ENCODE measurements at regions not wholly inside any gene's neighbourhood (a gene's known extent, or its start where the extent isn't known, plus 50 kb on each side); places are given as distances from the start of the nearest gene placed in this dataset.

DNA sequence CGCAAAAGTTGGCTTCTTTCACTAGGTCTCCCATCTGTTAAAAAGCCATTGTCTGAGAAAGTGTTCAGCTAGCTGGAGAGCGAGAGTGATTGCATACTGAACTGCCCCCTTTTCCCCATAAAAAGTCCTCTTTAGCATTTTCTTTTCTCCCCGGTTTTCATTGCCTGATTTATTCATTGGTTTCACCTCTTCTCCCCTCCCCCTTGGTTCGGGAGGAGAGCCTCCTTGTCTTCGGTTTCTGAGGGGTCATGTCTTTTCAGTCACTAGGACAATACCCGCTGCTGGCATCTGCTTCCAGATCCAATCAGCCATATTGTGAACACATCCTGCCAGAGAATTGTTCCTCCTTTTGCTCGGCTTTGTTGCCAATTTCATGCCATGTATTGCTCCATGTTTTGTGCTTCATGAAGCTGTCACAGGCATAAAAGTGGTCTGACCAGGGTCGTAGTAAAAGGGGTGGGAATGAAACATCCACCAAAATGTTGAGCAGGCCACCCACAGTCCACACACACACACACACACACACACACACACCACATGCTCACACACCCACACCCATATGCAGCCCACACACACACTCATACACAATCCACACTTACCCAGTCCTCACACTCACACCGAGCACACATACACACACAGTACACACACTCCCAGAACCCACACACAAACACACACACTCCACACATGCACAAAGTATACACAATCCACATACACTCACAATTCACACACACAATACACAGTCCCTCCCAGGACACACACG, 136.0 kb downstream of the NKX6-1 start:
- H2AFZ ChIP-seq (ENCODE audit: low read depth, low read length), result no peak overlapping the region
- peaks cover 3% of the 10 kb centered on the region for H3K27me3 ChIP-seq (ENCODE audit: insufficient read depth, low read length)
- H3K4me3 ChIP-seq (ENCODE audit: low read length), result no peak overlapping the region
- no peaks in the 10 kb centered on the region for H3K36me3 ChIP-seq (ENCODE audit: insufficient read depth, low read length)
- no peaks in the 10 kb centered on the region for H3K9me3 ChIP-seq (ENCODE audit: low read length)
- peaks cover 50% of the 10 kb centered on the region for H3K4me1 ChIP-seq (ENCODE audit: insufficient read depth, low read length)

DNA sequence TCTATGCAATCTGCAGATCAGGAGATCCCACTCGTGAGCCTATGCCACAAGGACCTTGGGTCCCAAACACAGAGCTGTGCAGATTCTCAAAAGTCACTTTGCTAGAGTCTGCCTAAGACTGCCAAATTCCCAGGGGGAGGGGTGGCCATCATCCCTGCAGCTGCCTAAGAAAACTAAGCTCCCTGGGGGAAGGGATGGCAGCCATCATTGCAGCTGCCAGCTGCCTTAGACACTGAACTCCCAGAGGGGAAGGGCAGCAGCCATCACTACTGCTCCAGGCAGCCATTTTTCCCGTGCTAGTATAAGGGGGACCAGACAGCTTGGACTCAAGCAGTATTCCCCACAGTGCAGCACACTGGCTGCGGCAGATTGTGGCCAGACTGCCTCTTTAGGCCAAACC, 156.9 kb downstream of the NKX6-1 start:
- no peaks in the 10 kb centered on the region for H3K4me1 ChIP-seq (ENCODE audit: insufficient read depth, low read length)
- no peaks in the 10 kb centered on the region for H3K36me3 ChIP-seq (ENCODE audit: insufficient read depth, low read length)
- H3K27me3 ChIP-seq (ENCODE audit: insufficient read depth, low read length), result no peaks in the 10 kb centered on the region
- H2AFZ ChIP-seq (ENCODE audit: low read depth, low read length), result no peak overlapping the region
- no peak overlapping the region for H3K4me3 ChIP-seq (ENCODE audit: low read length)
- H3K9me3 ChIP-seq (ENCODE audit: low read length), result peaks cover 1% of the 10 kb centered on the region

DNA sequence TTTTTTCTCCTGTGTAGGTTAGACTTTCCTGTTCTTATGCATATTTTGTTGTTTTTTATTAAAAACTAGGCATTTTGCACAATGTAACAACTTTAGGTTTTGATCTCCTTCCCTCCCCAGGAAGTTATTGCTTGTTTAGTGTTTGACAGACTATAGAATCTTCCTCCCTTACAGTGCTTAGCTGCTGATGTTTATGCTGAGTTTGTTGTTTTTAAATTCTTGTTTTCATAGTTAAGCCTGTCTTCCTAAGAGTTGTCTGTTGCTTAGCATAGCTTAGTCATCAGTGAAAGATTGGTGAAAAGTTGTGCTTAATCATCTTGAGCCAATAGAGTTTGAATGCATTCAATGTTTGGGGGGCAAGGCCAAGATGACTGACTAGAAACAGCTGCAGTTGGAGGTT, 157.5 kb downstream of the NKX6-1 start:
- no peak overlapping the region for H2AFZ ChIP-seq (ENCODE audit: low read depth, low read length)
- peaks cover 1% of the 10 kb centered on the region for H3K9me3 ChIP-seq (ENCODE audit: low read length)
- H3K4me1 ChIP-seq (ENCODE audit: insufficient read depth, low read length), result no peaks in the 10 kb centered on the region
- H3K4me3 ChIP-seq (ENCODE audit: low read length), result no peak overlapping the region
- H3K36me3 ChIP-seq (ENCODE audit: insufficient read depth, low read length), result no peaks in the 10 kb centered on the region
- no peaks in the 10 kb centered on the region for H3K27me3 ChIP-seq (ENCODE audit: insufficient read depth, low read length)

DNA sequence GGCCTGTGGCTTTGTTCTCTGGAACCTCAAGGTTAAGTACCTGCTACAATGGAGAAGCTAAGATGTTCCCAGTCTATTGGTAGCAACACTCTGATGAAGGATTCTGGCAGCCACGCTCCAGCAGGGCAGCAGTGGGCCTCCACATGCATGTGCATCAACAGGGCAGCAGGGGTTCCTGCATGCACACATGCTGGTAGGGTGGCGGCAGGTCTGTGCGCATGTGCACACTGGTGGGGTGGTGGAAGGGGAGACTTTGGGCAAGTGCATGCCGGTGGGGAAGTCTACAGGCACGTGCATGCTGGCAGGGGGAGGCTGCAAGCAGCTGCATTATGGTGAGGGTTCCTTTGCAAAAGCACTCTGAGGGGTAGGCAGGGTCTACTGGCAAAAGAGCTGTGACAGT, 160.7 kb downstream of the NKX6-1 start:
- no peaks in the 10 kb centered on the region for H3K36me3 ChIP-seq (ENCODE audit: insufficient read depth, low read length)
- no peak overlapping the region for H3K4me3 ChIP-seq (ENCODE audit: low read length)
- no peaks in the 10 kb centered on the region for H3K4me1 ChIP-seq (ENCODE audit: insufficient read depth, low read length)
- H3K27me3 ChIP-seq (ENCODE audit: insufficient read depth, low read length), result no peaks in the 10 kb centered on the region
- H3K9me3 ChIP-seq (ENCODE audit: low read length), result peaks cover 1% of the 10 kb centered on the region
- no peak overlapping the region for H2AFZ ChIP-seq (ENCODE audit: low read depth, low read length)

DNA sequence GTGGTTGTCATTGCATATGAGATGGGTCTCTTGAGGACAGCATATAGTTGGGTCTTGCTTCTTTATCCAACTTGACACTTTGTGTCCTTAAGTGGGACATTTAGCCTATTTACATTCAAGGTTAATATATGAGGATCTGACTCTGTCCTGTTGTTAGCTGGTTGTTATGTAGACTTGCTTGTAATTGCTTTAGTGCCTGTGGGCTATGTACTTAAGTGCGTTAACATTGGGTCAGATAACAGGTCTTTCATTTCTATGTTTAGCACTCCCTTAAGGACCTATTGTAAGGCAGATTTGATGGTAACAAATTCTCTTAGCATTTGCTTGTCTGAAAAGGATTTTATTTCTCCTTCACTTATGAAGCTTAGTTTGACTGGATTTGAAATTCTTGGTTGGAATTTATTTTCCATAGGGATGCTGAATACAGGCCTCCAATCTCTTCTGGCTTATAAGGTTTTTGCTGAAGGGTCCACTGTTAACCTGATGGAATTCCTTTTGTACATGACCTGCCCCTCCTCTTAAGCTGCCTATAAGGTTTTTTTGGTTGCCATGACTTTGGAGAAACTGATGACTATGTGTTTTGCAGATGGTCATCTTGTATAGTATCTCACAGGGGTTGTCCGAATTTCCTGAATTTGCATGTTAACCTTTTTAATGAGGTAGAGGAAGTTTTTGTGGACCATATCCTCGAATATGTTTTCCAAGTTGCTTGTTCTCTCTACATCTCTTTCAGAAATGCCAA, 162.0 kb downstream of the NKX6-1 start:
- Histone ChIP-seq H3K4me3 (ENCODE audit: low read length) (no peak overlapping the region), H3K36me3 (ENCODE audit: insufficient read depth, low read length) (no peaks in the 10 kb centered on the region), H3K9me3 (ENCODE audit: low read length) (no peaks in the 10 kb centered on the region), H3K4me1 (ENCODE audit: insufficient read depth, low read length) (no peaks in the 10 kb centered on the region), H3K27me3 (ENCODE audit: insufficient read depth, low read length) (no peaks in the 10 kb centered on the region), H2AFZ (ENCODE audit: low read depth, low read length) (no peak overlapping the region)

DNA sequence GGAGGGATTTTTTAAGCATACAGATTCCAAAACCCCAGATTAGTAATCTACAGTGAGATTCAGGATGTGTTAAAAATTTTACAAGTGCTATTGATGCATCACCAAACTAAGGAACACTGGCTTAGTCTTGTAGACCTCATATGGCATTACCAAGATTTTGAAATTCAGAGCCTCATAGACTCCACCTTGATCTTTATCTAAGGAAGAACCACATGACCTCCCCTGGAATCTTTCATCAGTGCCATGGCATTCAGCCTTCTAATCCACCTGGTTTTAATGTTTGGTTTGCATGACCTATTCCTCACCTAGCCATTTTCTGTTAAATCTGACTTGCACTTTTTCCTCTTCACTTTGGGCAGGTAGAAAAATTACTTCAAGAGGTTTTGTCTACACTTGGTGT, 171.6 kb downstream of the NKX6-1 start:
- H3K36me3 ChIP-seq (ENCODE audit: insufficient read depth, low read length), result no peaks in the 10 kb centered on the region
- H3K9me3 ChIP-seq (ENCODE audit: low read length), result no peaks in the 10 kb centered on the region
- H2AFZ ChIP-seq (ENCODE audit: low read depth, low read length), result no peak overlapping the region
- no peaks in the 10 kb centered on the region for H3K4me1 ChIP-seq (ENCODE audit: insufficient read depth, low read length)
- H3K4me3 ChIP-seq (ENCODE audit: low read length), result no peak overlapping the region
- H3K27me3 ChIP-seq (ENCODE audit: insufficient read depth, low read length), result no peaks in the 10 kb centered on the region

DNA sequence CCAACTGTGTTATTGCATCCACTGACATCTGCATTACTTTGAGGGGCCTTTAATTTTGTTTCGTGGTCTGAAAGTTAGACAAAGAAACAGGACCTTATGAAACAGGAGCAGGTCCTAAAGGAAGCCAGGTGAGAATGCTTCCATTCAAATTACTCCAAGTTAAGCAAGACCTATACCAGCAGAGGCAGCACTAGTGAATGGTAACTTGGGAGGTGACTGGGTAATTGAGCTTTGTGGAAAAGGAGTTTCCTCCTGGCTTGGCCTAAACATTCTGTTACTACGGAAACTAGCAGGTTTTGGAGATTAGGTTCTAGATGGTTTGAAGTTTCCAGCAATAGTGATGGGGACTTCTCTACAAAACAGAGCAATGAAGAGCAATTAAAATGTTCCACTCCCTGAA, 173.5 kb downstream of the NKX6-1 start:
- no peak overlapping the region for H3K4me3 ChIP-seq (ENCODE audit: low read length)
- no peaks in the 10 kb centered on the region for H3K4me1 ChIP-seq (ENCODE audit: insufficient read depth, low read length)
- H3K9me3 ChIP-seq (ENCODE audit: low read length), result no peaks in the 10 kb centered on the region
- H2AFZ ChIP-seq (ENCODE audit: low read depth, low read length), result no peak overlapping the region
- no peaks in the 10 kb centered on the region for H3K36me3 ChIP-seq (ENCODE audit: insufficient read depth, low read length)
- no peaks in the 10 kb centered on the region for H3K27me3 ChIP-seq (ENCODE audit: insufficient read depth, low read length)

DNA sequence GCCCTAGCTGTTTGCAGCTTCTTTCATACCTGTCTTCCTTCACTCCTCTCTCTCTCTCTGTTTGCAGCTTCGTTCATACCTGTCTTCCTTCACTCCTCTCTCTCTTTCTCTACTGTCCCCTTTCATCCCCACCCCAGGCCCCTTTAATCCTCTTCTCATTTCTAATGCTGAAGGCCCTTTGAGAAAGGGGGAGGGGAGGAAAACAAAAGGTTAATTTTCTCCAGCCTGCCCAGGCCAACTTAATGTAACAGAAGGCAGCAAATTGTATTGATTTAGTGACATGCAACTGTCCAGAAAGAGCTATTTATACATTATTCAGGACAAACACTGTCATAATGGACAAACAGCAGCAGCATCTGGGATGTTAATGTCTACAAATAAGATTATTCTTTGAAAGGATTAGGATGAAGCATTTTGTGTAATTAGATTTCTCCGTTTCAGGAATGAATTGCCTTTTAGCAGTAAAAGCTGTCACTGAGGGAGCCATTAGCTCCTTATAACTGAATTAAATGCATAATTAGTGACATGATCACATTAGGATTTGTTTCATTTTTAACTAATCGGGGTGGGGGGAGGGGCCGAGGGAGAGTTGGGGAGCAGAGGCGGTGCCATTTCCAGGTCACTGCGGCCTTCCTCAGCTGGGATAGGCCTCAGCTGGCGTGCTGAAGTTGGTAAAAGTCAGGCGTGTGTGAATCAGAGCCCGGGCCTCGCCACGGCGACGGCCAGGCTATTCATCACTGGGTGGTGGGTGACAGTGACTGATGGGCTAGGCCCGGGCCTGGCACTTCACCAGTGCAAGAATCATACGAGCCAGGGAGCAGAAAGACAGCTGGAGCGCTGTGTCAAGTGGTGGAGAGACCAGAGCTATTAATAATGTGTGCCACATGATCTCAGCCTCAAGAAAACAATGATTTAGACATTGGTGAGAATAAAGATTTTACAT, 174.5 kb downstream of the NKX6-1 start:
- Histone ChIP-seq H3K9me3 (ENCODE audit: low read length) (no peaks in the 10 kb centered on the region), H3K4me1 (ENCODE audit: insufficient read depth, low read length) (no peaks in the 10 kb centered on the region), H3K27me3 (ENCODE audit: insufficient read depth, low read length) (no peaks in the 10 kb centered on the region), H3K36me3 (ENCODE audit: insufficient read depth, low read length) (no peaks in the 10 kb centered on the region), H3K4me3 (ENCODE audit: low read length) (no peak overlapping the region), H2AFZ (ENCODE audit: low read depth, low read length) (no peak overlapping the region)

DNA sequence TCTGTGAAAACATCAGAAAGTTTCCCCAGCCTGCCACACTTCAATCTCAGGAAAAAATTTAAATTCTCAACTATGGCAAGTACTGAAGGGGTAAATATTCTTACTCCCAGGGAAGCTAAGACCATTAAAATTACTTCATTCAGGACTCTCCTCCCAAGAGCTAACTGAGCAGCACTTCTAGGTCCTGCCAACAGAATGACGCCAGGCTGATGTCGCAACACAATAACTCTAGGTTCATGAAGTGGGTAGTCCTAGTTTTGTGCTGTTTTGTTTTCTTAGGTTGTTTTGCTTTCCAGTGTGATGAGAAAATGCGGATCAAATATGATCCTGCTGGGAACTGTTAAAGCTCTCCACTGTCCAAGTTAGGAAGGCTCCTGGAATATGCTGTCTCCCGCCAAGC, 180.0 kb downstream of the NKX6-1 start:
- Histone ChIP-seq H3K27me3 (ENCODE audit: insufficient read depth, low read length) (peaks cover 4% of the 10 kb centered on the region), H3K4me3 (ENCODE audit: low read length) (no peak overlapping the region), H3K36me3 (ENCODE audit: insufficient read depth, low read length) (no peaks in the 10 kb centered on the region), H2AFZ (ENCODE audit: low read depth, low read length) (no peak overlapping the region), H3K9me3 (ENCODE audit: low read length) (no peaks in the 10 kb centered on the region), H3K4me1 (ENCODE audit: insufficient read depth, low read length) (no peaks in the 10 kb centered on the region)

DNA sequence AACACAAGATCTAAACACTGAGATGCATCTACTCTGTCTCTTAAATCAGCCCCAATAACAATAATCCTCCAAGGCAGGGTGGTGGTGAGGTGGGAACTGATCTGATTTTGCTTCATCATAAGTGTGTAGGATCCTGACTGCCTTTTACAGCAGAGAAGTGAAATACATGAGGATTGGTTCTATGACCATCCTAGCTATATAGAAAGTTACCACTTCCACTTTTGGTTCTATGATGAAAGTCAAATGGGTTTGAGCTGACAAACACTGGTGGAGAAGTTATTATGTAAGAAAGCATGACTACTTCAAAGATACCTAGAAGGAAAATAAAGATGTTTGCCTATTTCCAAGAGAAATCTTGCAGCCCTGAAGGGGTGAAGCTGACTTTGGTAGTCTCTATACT, 181.6 kb downstream of the NKX6-1 start:
- Histone ChIP-seq H3K9me3 (ENCODE audit: low read length) (no peaks in the 10 kb centered on the region), H3K36me3 (ENCODE audit: insufficient read depth, low read length) (no peaks in the 10 kb centered on the region), H2AFZ (ENCODE audit: low read depth, low read length) (no peak overlapping the region), H3K4me3 (ENCODE audit: low read length) (no peak overlapping the region), H3K4me1 (ENCODE audit: insufficient read depth, low read length) (no peaks in the 10 kb centered on the region), H3K27me3 (ENCODE audit: insufficient read depth, low read length) (peaks cover 4% of the 10 kb centered on the region)

DNA sequence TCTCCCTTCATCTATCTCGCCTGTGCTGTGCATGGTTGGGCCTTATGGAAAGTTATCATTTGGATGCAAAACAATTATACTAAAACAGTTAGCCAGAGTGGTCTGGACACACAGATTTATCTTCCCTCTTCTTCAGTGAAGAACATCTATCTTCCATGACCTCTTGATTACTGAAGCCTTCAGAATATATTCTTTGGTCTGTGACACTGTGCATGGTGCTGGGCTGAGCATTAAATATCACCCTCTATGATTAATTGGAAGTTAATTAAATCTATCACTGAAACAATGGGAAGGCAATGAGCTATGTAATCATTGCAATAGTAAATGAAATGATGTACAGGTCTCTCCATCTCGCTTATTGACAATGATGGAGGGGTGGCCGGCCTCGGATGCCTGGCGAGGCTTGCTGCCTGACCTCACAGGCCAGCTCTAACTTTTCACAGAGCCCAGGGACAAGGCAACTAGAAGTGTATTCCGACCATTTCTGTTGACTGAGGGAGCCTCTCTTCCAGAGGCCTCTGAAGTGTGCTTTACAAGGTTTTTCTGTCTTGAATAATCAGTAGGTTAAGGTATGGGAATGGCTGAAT, 186.6 kb downstream of the NKX6-1 start:
- no peaks in the 10 kb centered on the region for H3K36me3 ChIP-seq (ENCODE audit: insufficient read depth, low read length)
- no peak overlapping the region for H3K4me3 ChIP-seq (ENCODE audit: low read length)
- no peak overlapping the region for H2AFZ ChIP-seq (ENCODE audit: low read depth, low read length)
- no peaks in the 10 kb centered on the region for H3K9me3 ChIP-seq (ENCODE audit: low read length)
- peaks cover 2% of the 10 kb centered on the region for H3K27me3 ChIP-seq (ENCODE audit: insufficient read depth, low read length)
- H3K4me1 ChIP-seq (ENCODE audit: insufficient read depth, low read length), result no peaks in the 10 kb centered on the region

DNA sequence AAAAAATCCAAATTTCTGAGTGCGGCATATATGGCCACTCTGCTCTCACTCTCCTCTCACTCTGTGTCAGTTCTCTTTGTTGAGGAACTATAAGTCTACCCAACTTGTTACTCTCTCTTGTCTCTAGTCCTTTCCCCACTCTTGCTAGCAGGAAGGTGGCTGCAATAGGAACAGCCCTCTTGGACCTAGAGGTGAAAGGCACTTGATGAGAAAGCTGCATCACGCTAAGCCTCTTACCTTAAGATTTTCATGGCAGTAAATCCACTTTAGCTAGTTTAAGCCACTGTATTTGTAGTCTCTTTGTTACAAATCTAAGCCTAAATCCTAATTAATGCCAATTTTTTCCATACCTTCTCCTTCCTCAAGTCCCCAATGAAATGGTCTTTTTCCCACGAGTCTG, 189.9 kb downstream of the NKX6-1 start:
- Histone ChIP-seq H3K4me3 (ENCODE audit: low read length) (no peak overlapping the region), H3K9me3 (ENCODE audit: low read length) (no peaks in the 10 kb centered on the region), H3K36me3 (ENCODE audit: insufficient read depth, low read length) (no peaks in the 10 kb centered on the region), H3K27me3 (ENCODE audit: insufficient read depth, low read length) (no peaks in the 10 kb centered on the region), H2AFZ (ENCODE audit: low read depth, low read length) (no peak overlapping the region), H3K4me1 (ENCODE audit: insufficient read depth, low read length) (no peaks in the 10 kb centered on the region)
